BE2C (cell line): ENCODE measurements at regions not wholly inside any gene's neighbourhood (a gene's known extent, or its start where the extent isn't known, plus 50 kb on each side); places are given as distances from the start of the nearest gene placed in this dataset.

Experiments
- DNase-seq: peaks from one replicate; pipeline ENCODE4 v3.0.0-alpha.2; 2020
- H3K27me3 ChIP-seq: fragments of 250-450 bp; sonication (Bioruptor Pico); 2 replicates; pipeline ENCODE4 v1.5.1; 2020; ENCODE audit warnings: mild to moderate bottlenecking
- H3K36me3 ChIP-seq: fragments of 250-450 bp; sonication (Bioruptor Pico); 2 replicates; pipeline ENCODE4 v1.5.1; 2020; ENCODE audit warnings: mild to moderate bottlenecking
- H3K4me1 ChIP-seq: fragments of 250-450 bp; sonication (Bioruptor Pico); 2 replicates; pipeline ENCODE4 v1.5.1; 2020
- H3K4me3 ChIP-seq: 2 replicates; pipeline ENCODE4 v1.5.1; 2011; ENCODE audit warnings: low read depth, low read length
- H3K9me3 ChIP-seq: fragments of 250-450 bp; sonication (Bioruptor Pico); 2 replicates; pipeline ENCODE4 v1.5.1; 2020
- CTCF ChIP-seq: IDR thresholded peaks from 2 replicates; pipeline ENCODE4 v1.5.1; 2012; ENCODE audit warnings: mild to moderate bottlenecking, low read depth, low read length

GRCh38 chr14:49196327-49196726 is 389.9 kb downstream of the RPS29 start:
- Histone ChIP-seq H3K9me3 (no peaks in the 10 kb centered on the region), H3K27me3 (no peaks in the 10 kb centered on the region; the same call in 1 of the 2 replicates), H3K36me3 (no peaks in the 10 kb centered on the region), H3K4me1 (no peaks in the 10 kb centered on the region), H3K4me3 (no peak overlapping the region)
- TF ChIP-seq CTCF, result no peak
- DNase-seq, result no peak

GRCh38 chr14:49194067-49194466 is 392.1 kb downstream of the RPS29 start:
- H3K4me3 ChIP-seq, result no peak overlapping the region
- H3K4me1 ChIP-seq, result peaks cover 3% of the 10 kb centered on the region; the same call in 1 of the 2 replicates
- H3K9me3 ChIP-seq, result no peaks in the 10 kb centered on the region
- no peak for DNase-seq
- H3K27me3 ChIP-seq, result no peaks in the 10 kb centered on the region; the same call in 1 of the 2 replicates
- no peaks in the 10 kb centered on the region for H3K36me3 ChIP-seq
- TF ChIP-seq CTCF, result no peak

- DNase-seq, result no peak
- Histone ChIP-seq H3K9me3 (no peaks in the 10 kb centered on the region), H3K36me3 (no peaks in the 10 kb centered on the region), H3K4me1 (peaks cover 3% of the 10 kb centered on the region; the same call in 1 of the 2 replicates), H3K27me3 (no peaks in the 10 kb centered on the region), H3K4me3 (no peak overlapping the region)
- no peak for TF ChIP-seq CTCF
Observed at GRCh38 chr14:49193332-49194065, 392.7 kb downstream of the RPS29 start.

- no peak overlapping the region for H3K4me3 ChIP-seq
- H3K4me1 ChIP-seq, result peaks cover 3% of the 10 kb centered on the region; the same call in 1 of the 2 replicates
- TF ChIP-seq CTCF, result no peak
- H3K9me3 ChIP-seq, result no peaks in the 10 kb centered on the region
- no peak for DNase-seq
- no peaks in the 10 kb centered on the region for H3K36me3 ChIP-seq
- H3K27me3 ChIP-seq, result no peaks in the 10 kb centered on the region
Observed at GRCh38 chr14:49191380-49191779, 394.8 kb downstream of the RPS29 start.

GRCh38 chr14:49189375-49189774 is 396.8 kb downstream of the RPS29 start:
- H3K36me3 ChIP-seq, result no peaks in the 10 kb centered on the region
- no peak for TF ChIP-seq CTCF
- peak; percentile 15 for DNase-seq
- H3K4me3 ChIP-seq, result no peak overlapping the region
- no peaks in the 10 kb centered on the region for H3K27me3 ChIP-seq
- H3K4me1 ChIP-seq, result peaks cover 3% of the 10 kb centered on the region; the same call in 1 of the 2 replicates
- H3K9me3 ChIP-seq, result no peaks in the 10 kb centered on the region

- DNase-seq, result no peak
- no peaks in the 10 kb centered on the region for H3K9me3 ChIP-seq
- no peak for TF ChIP-seq CTCF
- peaks cover 3% of the 10 kb centered on the region; the same call in 1 of the 2 replicates for H3K4me1 ChIP-seq
- no peaks in the 10 kb centered on the region for H3K36me3 ChIP-seq
- no peaks in the 10 kb centered on the region for H3K27me3 ChIP-seq
- H3K4me3 ChIP-seq, result no peak overlapping the region
Observed at GRCh38 chr14:49187799-49188198, 398.4 kb downstream of the RPS29 start.
